ENCODE measurements at regions not wholly inside any gene's neighbourhood (a gene's known extent, or its start where the extent isn't known, plus 50 kb on each side); places are given as distances from the start of the nearest gene placed in this dataset.

GRCh38 chr4:189861101-189861500 is 79.6 kb upstream of the FRG1 start:
- TF ChIP-seq, protein P1, sequence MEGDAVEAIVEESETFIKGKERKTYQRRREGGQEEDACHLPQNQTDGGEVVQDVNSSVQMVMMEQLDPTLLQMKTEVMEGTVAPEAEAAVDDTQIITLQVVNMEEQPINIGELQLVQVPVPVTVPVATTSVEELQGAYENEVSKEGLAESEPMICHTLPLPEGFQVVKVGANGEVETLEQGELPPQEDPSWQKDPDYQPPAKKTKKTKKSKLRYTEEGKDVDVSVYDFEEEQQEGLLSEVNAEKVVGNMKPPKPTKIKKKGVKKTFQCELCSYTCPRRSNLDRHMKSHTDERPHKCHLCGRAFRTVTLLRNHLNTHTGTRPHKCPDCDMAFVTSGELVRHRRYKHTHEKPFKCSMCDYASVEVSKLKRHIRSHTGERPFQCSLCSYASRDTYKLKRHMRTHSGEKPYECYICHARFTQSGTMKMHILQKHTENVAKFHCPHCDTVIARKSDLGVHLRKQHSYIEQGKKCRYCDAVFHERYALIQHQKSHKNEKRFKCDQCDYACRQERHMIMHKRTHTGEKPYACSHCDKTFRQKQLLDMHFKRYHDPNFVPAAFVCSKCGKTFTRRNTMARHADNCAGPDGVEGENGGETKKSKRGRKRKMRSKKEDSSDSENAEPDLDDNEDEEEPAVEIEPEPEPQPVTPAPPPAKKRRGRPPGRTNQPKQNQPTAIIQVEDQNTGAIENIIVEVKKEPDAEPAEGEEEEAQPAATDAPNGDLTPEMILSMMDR (IDR thresholded peaks at IDR 0.05) = no peak
- no peak for TF ChIP-seq POLR2AphosphoS5 (IDR thresholded peaks at IDR 0.05)
